H9 (cell line): ENCODE measurements at regions not wholly inside any gene's neighbourhood (a gene's known extent, or its start where the extent isn't known, plus 50 kb on each side); places are given as distances from the start of the nearest gene placed in this dataset.

Source experiments
- DNase-seq: peaks from one replicate; pipeline ENCODE4 v3.0.0-alpha.2; 2017
- H2AFZ ChIP-seq: one replicate; pipeline ENCODE4 v1.6.1; 2013; ENCODE audit warnings: mild to moderate bottlenecking, low read length, control low read depth, moderate library complexity
- H2AK5ac ChIP-seq: 2 replicates; pipeline ENCODE4 v1.6.1; 2013; ENCODE audit warnings: low read length, control low read depth, mixed read lengths; ENCODE audit not compliant: insufficient read length
- H2BK120ac ChIP-seq: one replicate; pipeline ENCODE4 v1.6.1; 2013; ENCODE audit warnings: low read depth, mild to moderate bottlenecking, low read length, control low read depth, inconsistent platforms; ENCODE audit not compliant: poor library complexity, severe bottlenecking
- H2BK12ac ChIP-seq: 2 replicates; pipeline ENCODE4 v1.6.1; 2013; ENCODE audit warnings: low read length, control low read depth, mixed read lengths, low read depth; ENCODE audit not compliant: insufficient read length
- H2BK15ac ChIP-seq: 2 replicates; pipeline ENCODE4 v1.6.1; 2013; ENCODE audit warnings: low read depth, low read length, control low read depth
- H2BK20ac ChIP-seq: one replicate; pipeline ENCODE4 v1.6.1; 2013; ENCODE audit warnings: low read depth, mild to moderate bottlenecking, low read length, control low read depth, inconsistent platforms; ENCODE audit not compliant: poor library complexity, severe bottlenecking
- H2BK5ac ChIP-seq: 2 replicates; pipeline ENCODE4 v1.6.1; 2013; ENCODE audit warnings: low read length, control low read depth, mixed read lengths; ENCODE audit not compliant: insufficient read length
- H3K14ac ChIP-seq: 2 replicates; pipeline ENCODE4 v1.6.1; 2013; ENCODE audit warnings: low read length, control low read depth; ENCODE audit not compliant: insufficient read depth
- H3K18ac ChIP-seq: 2 replicates; pipeline ENCODE4 v1.6.1; 2013; ENCODE audit warnings: low read depth, mild to moderate bottlenecking, mixed read lengths, low read length, control low read depth; ENCODE audit not compliant: insufficient read length
- H3K23ac ChIP-seq: 2 replicates; pipeline ENCODE4 v1.6.1; 2013; ENCODE audit warnings: low read length, control low read depth, mixed read lengths, low read depth; ENCODE audit not compliant: insufficient read length
- H3K23me2 ChIP-seq: 2 replicates; pipeline ENCODE4 v1.6.1; 2013; ENCODE audit warnings: low read depth, mild to moderate bottlenecking, mixed read lengths, low read length, control low read depth; ENCODE audit not compliant: insufficient read length, poor library complexity, severe bottlenecking
- H3K27ac ChIP-seq: 2 replicates; pipeline ENCODE4 v1.5.1; 2013; ENCODE audit warnings: low read length, control low read depth, mixed read lengths, low read depth; ENCODE audit not compliant: insufficient read length
- H3K27me3 ChIP-seq: 2 replicates; pipeline ENCODE4 v1.6.1; 2013; ENCODE audit warnings: low read length, control low read depth, inconsistent platforms; ENCODE audit not compliant: insufficient read depth
- H3K4ac ChIP-seq: 2 replicates; pipeline ENCODE4 v1.6.1; 2013; ENCODE audit warnings: low read depth, mild to moderate bottlenecking, control low read depth, inconsistent platforms, low read length, moderate library complexity
- H3K4me1 ChIP-seq: 2 replicates; pipeline ENCODE4 v1.6.1; 2013; ENCODE audit warnings: low read length, control low read depth, inconsistent platforms; ENCODE audit not compliant: insufficient read depth
- H3K4me2 ChIP-seq: 2 replicates; pipeline ENCODE4 v1.6.1; 2013; ENCODE audit warnings: low read length, control low read depth, mixed read lengths; ENCODE audit not compliant: insufficient read length, insufficient read depth
- H3K56ac ChIP-seq: 2 replicates; pipeline ENCODE4 v1.6.1; 2013; ENCODE audit warnings: low read depth, mild to moderate bottlenecking, mixed read lengths, low read length, control low read depth; ENCODE audit not compliant: insufficient read length
- H3K79me1 ChIP-seq: 2 replicates; pipeline ENCODE4 v1.6.1; 2013; ENCODE audit warnings: low read depth, mild to moderate bottlenecking, moderate library complexity, low read length, control low read depth, inconsistent platforms; ENCODE audit not compliant: insufficient read depth, poor library complexity, severe bottlenecking
- H3K79me2 ChIP-seq: 2 replicates; pipeline ENCODE4 v1.6.1; 2013; ENCODE audit warnings: low read length, control low read depth, inconsistent platforms; ENCODE audit not compliant: insufficient read depth
- H3K9ac ChIP-seq: 2 replicates; pipeline ENCODE4 v1.6.1; 2013; ENCODE audit warnings: low read length, control low read depth, mixed read lengths; ENCODE audit not compliant: insufficient read length; ENCODE audit errors: extremely low read depth
- H3K9me3 ChIP-seq: one replicate; pipeline ENCODE4 v1.6.1; 2013; ENCODE audit warnings: low read depth, low read length, inconsistent platforms; ENCODE audit not compliant: control insufficient read depth
- H3T11ph ChIP-seq: one replicate; pipeline ENCODE4 v1.6.1; 2013; ENCODE audit warnings: mild to moderate bottlenecking, low read length, control low read depth, inconsistent platforms
- H4K20me1 ChIP-seq: one replicate; pipeline ENCODE4 v1.6.1; 2013; ENCODE audit not compliant: control insufficient read depth, insufficient read length, insufficient read depth
- H4K5ac ChIP-seq: 2 replicates; pipeline ENCODE4 v1.6.1; 2013; ENCODE audit warnings: low read depth, mild to moderate bottlenecking, mixed read lengths, low read length, control low read depth; ENCODE audit not compliant: insufficient read length
- H4K8ac ChIP-seq: replicated peaks from 2 replicates; pipeline ENCODE4 v1.6.1; 2013; ENCODE audit warnings: low read length, control low read depth, mixed read lengths, low read depth; ENCODE audit not compliant: insufficient read length
- H4K91ac ChIP-seq: 2 replicates; pipeline ENCODE4 v1.6.1; 2013; ENCODE audit warnings: low read depth, mild to moderate bottlenecking, moderate library complexity, mixed read lengths, low read length, control low read depth; ENCODE audit not compliant: insufficient read length
- H3K27ac Mint-ChIP-seq, 3 experiments: 2 replicates in 2 of 3; 3 replicates in 1 of 3; pipeline ENCODE4 v1.8.0; 2020 to 2021; ENCODE audit warnings: mixed read lengths in 3 of 3, mild to moderate bottlenecking in 1 of 3, moderate library complexity in 1 of 3
- H3K27me3 Mint-ChIP-seq: 2 replicates; pipeline ENCODE4 v1.8.0; 2021; ENCODE audit warnings: low read depth, mild to moderate bottlenecking, moderate library complexity, mixed read lengths
- H3K36me3 Mint-ChIP-seq, 3 experiments: 2 replicates in 2 of 3; 3 replicates in 1 of 3; pipeline ENCODE4 v1.8.0; 2020 to 2021; ENCODE audit warnings: low read depth in 3 of 3, mixed read lengths in 3 of 3; ENCODE audit not compliant: insufficient read depth in 1 of 3
- H3K4me1 Mint-ChIP-seq, 2 experiments: 2 replicates each; pipeline ENCODE4 v1.8.0; 2020; ENCODE audit warnings: mixed read lengths in 2 of 2
- H3K4me3 Mint-ChIP-seq, 2 experiments: 2 replicates in 1 of 2; 3 replicates in 1 of 2; pipeline ENCODE4 v1.8.0; 2020 to 2021; ENCODE audit warnings: mild to moderate bottlenecking in 2 of 2, mixed read lengths in 2 of 2, moderate library complexity in 1 of 2
- H3K9me3 Mint-ChIP-seq, 2 experiments: 2 replicates in 1 of 2; 3 replicates in 1 of 2; pipeline ENCODE4 v1.8.0; 2020; ENCODE audit warnings: mild to moderate bottlenecking in 2 of 2, mixed read lengths in 2 of 2, moderate library complexity in 1 of 2
- WGBS: extraction: QIAGEN DNeasy Blood & Tissue Kit; methylation state at CpG from one replicate; pipeline ENCODE4 v1.1.7; 2013; ENCODE audit warnings: missing lambda C conversion rate, low lambda C conversion rate, mixed read lengths; ENCODE audit not compliant: insufficient read length; ENCODE audit errors: extremely low coverage; 5-methylcytosine and 5-hydroxymethylcytosine counted together
- TF ChIP-seq, protein P1 (sequence below): fragments of 200-600 bp; sonication (generic); conservative IDR thresholded peaks from 3 replicates; pipeline ENCODE4 v1.8.0; 2021; ENCODE audit warnings: antibody characterized with exemption, mild to moderate bottlenecking

DNA sequence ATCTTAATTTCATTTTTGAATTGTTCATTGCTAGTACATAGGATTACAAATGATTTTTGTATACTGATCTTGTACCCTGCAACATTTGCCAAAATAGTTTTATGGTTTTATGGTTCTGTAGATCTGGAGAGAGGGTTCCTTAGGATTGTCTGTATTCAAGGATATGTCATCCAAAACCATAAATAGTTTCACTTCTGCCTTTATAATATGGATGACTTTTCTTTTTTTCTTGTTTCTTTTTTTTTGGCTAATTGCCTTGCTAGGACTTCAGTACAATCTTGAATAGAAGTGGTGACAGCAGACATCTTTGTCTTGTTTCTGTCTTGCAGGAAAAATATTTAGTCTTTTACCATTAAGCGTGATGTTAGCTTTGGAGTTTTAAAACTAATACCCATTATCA is 383.9 kb upstream of the HS6ST1 start:
- Histone ChIP-seq H4K5ac (no peak overlapping the region), H3K23ac (no peak overlapping the region), H2BK5ac (no peak overlapping the region), H3K79me1 (no peaks in the 10 kb centered on the region), H3K9ac (no peak overlapping the region), H2AK5ac (no peak overlapping the region), H3K56ac (no peak overlapping the region), H3K18ac (no peak overlapping the region), H4K91ac (no peak overlapping the region), H3T11ph (no peak overlapping the region), H2BK12ac (no peak overlapping the region), H3K4me2 (no peak overlapping the region), H2BK20ac (no peak overlapping the region), H4K20me1 (no peaks in the 10 kb centered on the region), H3K4ac (no peak overlapping the region), H3K27ac (no peak overlapping the region), H3K27me3 (no peaks in the 10 kb centered on the region), H3K4me1 (no peaks in the 10 kb centered on the region), H3K79me2 (no peaks in the 10 kb centered on the region), H3K14ac (no peak overlapping the region), H3K9me3 (peaks cover 10% of the 10 kb centered on the region), H3K23me2 (no peaks in the 10 kb centered on the region), H2AFZ (no peak overlapping the region), H2BK15ac (no peak overlapping the region), H2BK120ac (no peak overlapping the region), H4K8ac (no peak overlapping the region)
- Mint-ChIP-seq H3K4me3 (no peak overlapping the region), H3K9me3 (peaks cover 28 to 32% of the 10 kb centered on the region in 2 experiments), H3K36me3 (peaks cover 11 to 27% (median 24%) of the 10 kb centered on the region in 3 experiments), H3K4me1 (no peaks in the 10 kb centered on the region), H3K27me3 (no peaks in the 10 kb centered on the region; the same call in 1 of the 2 replicates), H3K27ac (no peak overlapping the region)
- no peak for DNase-seq
- TF ChIP-seq, protein P1, sequence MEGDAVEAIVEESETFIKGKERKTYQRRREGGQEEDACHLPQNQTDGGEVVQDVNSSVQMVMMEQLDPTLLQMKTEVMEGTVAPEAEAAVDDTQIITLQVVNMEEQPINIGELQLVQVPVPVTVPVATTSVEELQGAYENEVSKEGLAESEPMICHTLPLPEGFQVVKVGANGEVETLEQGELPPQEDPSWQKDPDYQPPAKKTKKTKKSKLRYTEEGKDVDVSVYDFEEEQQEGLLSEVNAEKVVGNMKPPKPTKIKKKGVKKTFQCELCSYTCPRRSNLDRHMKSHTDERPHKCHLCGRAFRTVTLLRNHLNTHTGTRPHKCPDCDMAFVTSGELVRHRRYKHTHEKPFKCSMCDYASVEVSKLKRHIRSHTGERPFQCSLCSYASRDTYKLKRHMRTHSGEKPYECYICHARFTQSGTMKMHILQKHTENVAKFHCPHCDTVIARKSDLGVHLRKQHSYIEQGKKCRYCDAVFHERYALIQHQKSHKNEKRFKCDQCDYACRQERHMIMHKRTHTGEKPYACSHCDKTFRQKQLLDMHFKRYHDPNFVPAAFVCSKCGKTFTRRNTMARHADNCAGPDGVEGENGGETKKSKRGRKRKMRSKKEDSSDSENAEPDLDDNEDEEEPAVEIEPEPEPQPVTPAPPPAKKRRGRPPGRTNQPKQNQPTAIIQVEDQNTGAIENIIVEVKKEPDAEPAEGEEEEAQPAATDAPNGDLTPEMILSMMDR: no peak
- no CpG with 5 or more reads among the region's 1 CpG for WGBS
